GM20000 (cell line): ENCODE measurements at regions not wholly inside any gene's neighbourhood (a gene's known extent, or its start where the extent isn't known, plus 50 kb on each side); places are given as distances from the start of the nearest gene placed in this dataset.

Experiments
- DNase-seq: peaks from one replicate; pipeline ENCODE4 v3.0.0; 2012; ENCODE audit warnings: low spot score
- TF ChIP-seq, protein P1 (sequence below): IDR thresholded peaks from 2 replicates; pipeline ENCODE4 v1.5.1; 2012; ENCODE audit warnings: mild to moderate bottlenecking, control low read depth; ENCODE audit errors: extremely low read depth, missing control alignments

DNA sequence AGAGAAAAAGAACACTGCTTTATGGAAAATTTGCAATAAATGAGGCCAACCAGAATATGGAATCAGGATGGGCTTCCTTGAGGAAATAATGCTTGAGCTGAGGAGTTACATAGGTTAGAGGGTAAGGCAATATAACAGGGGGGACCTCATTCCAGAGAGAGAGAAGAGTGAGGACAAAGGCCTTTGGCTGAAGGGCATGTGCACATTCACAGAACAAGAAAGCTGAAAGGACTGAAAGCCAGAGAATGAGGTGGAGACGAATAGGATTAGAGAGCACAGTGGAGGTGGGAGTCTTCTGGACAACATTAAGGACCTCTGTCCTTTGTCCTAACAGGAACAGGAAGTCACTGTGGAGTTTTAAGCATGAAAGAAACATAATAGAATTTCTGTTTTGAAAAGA lies 60.7 kb upstream of the MROH9 start:
- no peak for DNase-seq

GRCh38 chr1:170881268-170882265 lies 53.8 kb upstream of the MROH9 start:
- TF ChIP-seq, protein P1, sequence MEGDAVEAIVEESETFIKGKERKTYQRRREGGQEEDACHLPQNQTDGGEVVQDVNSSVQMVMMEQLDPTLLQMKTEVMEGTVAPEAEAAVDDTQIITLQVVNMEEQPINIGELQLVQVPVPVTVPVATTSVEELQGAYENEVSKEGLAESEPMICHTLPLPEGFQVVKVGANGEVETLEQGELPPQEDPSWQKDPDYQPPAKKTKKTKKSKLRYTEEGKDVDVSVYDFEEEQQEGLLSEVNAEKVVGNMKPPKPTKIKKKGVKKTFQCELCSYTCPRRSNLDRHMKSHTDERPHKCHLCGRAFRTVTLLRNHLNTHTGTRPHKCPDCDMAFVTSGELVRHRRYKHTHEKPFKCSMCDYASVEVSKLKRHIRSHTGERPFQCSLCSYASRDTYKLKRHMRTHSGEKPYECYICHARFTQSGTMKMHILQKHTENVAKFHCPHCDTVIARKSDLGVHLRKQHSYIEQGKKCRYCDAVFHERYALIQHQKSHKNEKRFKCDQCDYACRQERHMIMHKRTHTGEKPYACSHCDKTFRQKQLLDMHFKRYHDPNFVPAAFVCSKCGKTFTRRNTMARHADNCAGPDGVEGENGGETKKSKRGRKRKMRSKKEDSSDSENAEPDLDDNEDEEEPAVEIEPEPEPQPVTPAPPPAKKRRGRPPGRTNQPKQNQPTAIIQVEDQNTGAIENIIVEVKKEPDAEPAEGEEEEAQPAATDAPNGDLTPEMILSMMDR: no peak
- peak; percentile 7 for DNase-seq

More for the DNA sequence above, 60.7 kb upstream of the MROH9 start:
- TF ChIP-seq, protein P1: no peak
